PC-3 (cell line): ENCODE measurements at regions not wholly inside any gene's neighbourhood (a gene's known extent, or its start where the extent isn't known, plus 50 kb on each side); places are given as distances from the start of the nearest gene placed in this dataset.

Source experiments
- CTCF ChIP-seq: fragments of 300-600 bp; sonication (generic); conservative IDR thresholded peaks from 2 replicates; pipeline ENCODE4 v1.5.1; 2017; ENCODE audit warnings: antibody characterized with exemption, low read depth, mild to moderate bottlenecking, low read length
- EZH2 ChIP-seq: fragments of 300-600 bp; sonication (generic); IDR thresholded peaks from one replicate; pipeline ENCODE4 v1.6.1; 2017; ENCODE audit warnings: antibody characterized with exemption, mild to moderate bottlenecking, low read length; ENCODE audit not compliant: unreplicated experiment
- EZH2phosphoT487 ChIP-seq: fragments of 300-600 bp; sonication (generic); IDR thresholded peaks from 2 replicates; pipeline ENCODE4 v1.6.1; 2018; ENCODE audit warnings: mild to moderate bottlenecking, antibody characterized with exemption, low read length, borderline replicate concordance

GRCh38 chr15:69691307-69692015 lies 238.8 kb downstream of the RPLP1 start:
- no peak for TF ChIP-seq CTCF
- no peak for TF ChIP-seq EZH2
- TF ChIP-seq EZH2phosphoT487 = no peak
